ENCODE measurements at regions not wholly inside any gene's neighbourhood (a gene's known extent, or its start where the extent isn't known, plus 50 kb on each side); places are given as distances from the start of the nearest gene placed in this dataset.
"Not testable (repeated sequence)": the region's sequence is repeated elsewhere in the genome, so short reads cannot be mapped to it uniquely, and the experiment has no call there.

DNA sequence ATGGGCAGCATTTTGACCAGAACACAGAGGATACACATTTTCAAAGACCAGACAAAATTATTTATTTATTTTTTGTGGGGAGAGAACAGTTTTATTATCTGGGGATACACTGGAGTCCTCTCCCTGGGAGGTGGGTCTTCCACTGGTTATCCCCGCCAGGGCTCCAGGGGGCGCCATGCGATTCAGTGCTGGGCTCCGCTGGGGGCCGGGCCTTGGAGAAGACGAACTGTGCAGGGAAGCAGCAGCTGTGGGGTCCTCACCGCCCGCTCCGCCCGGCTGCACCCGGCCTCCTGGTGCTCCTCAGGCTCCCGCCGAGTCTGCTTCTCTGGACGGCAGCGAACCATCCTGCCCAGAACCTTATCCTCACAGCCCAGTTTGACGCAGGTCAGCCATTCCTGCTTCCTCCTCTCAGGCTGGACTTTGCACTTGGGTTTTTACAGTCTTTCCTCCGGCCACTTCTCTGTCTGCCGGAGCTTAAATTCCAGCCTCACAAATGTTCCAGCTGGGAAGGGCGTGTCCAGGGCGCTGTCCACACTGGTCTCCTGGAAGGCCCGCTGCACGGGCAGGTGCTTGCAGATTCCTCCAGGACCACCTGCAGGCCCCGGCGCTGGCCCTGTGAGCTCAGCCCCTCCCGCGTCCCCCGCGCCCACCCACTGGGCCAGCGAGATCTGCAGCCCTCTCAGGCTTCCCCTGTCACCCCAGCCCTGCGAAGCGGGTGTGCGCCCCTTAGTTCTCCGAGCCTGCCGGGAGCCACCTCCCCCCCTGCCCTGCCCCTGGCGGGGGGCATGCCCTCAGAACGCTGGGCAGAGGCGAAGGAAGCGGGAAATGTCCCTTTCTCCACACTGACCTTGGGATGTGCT is 1830.0 kb upstream of the DEFB115 start:
- no peak for DNase-seq (ENCODE audit: low read depth)

DNA sequence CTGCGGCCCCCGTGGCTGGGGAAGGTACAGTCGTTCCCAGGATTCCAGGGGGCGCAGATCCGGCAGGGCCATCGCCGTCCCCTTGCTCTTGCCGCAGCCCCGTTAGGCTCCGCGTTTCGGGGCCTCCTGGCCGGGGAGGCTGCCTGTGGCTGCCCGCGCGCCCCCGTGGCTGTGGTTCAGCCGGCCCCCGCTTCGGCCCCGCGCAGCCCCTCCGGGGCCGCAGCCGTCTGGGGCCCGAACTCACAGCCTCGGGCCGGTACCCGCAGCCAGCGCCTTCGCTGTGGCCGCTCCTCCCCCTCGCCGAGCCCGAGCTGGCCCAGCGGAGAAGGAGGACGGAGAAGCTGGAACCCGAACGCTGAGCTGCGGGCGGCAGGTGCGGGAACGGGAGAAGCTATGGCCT is 1826.9 kb upstream of the DEFB115 start:
- DNase-seq (ENCODE audit: low read depth), result no peak

DNA sequence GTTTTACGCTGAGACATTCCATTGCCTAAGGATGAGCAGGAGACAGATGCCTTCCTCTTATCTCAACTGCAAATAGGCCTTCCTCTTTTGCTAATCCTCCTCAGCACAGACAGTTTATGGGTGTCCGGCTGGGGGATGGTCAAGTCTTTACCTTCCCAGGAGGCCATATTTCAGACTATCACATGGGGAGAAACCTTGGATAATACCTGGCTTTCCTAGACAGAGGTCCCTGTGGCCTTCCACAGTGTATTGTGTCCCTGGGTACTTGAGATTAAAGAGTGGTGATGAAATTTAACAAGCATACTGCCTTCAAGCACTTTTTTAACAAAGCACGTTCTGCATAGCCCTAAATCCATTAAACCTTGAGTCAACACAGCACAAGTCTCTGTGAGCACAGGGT is 1816.7 kb upstream of the DEFB115 start:
- not testable (repeated sequence) for DNase-seq (ENCODE audit: low read depth)

DNA sequence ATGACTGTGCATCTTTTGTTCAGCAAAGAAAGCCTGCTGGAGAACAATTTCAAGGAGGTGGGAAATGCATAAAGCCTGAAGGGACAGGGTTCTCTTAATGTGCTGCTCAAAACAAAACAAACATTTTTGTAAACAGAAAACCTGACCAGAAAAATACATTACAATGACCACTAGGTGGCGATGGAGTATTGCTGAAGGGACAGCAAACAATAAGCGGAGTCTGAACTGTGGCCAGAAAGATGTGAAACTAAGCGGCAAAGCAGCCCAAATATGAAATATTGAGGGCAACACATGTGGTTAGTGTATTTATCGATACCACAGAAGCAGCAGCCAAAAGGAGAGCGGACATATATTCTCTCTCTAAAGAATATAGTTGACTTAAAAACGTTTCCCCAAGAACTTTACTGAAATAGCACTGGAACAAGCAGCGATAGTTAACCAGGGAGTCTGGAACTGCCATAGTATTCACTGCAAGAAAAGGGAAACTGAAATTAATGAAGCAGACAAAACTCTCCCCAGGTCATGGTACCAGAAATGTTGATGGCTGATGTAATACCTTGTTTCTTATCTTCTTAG is 1814.2 kb upstream of the DEFB115 start:
- DNase-seq (ENCODE audit: low read depth), result peak; percentile 32

DNA sequence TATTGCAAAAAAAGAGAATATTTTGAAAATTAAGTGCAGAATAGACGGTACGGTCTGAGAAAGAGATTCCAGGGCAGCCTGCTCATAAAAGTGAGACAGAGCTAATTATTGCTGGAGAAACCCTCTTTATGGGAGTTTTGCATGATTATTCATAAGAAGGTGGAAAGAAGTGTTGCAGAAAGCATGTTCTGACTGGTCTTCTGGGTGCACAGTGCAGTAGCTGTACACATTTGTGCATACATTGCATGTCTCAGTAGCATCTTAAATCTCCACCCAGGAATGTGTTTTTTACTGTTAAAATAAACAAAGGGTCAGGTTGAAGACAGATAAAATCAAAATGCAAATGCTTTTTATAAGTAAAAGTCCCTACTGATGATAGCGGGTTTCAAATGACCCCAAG is 1813.6 kb upstream of the DEFB115 start:
- DNase-seq (ENCODE audit: low read depth), result no peak

DNA sequence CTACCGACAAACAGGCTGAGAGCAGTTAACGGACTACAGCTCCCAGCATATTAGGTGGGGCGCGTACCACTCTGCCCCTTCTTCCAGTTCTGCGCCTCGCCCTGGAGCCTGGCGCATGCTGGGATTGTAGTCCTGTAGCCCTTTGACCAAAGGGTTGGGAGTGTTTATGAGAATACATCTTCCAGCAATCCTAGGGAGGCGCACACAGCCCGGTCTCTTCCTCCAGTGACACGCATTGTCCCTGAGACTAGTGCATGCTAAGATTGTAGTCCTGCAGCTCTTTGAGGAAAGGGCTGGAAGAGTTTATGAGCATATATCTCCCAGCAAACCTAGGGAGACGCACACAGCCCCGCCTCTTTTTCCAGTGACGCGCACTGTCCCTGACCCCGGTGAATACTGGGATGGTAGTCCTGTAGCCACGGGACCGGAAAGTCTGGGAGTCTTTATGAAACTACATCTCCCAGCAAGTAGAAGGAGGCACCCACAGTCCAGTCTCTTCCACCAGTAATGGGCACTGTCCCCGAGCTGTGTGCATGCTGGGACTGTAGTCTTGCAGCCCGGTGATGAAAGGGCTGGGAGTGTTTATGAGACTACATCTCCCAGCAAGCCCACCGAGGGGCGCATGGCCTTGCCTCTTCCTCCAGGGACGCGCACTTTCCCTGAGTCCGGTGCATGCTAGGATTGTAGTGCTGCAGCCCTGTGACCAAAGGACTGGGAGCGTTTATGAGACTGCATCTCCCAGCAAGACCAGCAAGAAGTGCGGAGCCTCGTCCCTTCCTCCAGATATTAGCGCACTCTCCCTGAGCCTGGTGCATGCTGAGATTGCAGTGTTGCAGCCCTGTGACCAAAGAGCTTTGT is 1812.2 kb upstream of the DEFB115 start:
- DNase-seq (ENCODE audit: low read depth), result peak; percentile 33

DNA sequence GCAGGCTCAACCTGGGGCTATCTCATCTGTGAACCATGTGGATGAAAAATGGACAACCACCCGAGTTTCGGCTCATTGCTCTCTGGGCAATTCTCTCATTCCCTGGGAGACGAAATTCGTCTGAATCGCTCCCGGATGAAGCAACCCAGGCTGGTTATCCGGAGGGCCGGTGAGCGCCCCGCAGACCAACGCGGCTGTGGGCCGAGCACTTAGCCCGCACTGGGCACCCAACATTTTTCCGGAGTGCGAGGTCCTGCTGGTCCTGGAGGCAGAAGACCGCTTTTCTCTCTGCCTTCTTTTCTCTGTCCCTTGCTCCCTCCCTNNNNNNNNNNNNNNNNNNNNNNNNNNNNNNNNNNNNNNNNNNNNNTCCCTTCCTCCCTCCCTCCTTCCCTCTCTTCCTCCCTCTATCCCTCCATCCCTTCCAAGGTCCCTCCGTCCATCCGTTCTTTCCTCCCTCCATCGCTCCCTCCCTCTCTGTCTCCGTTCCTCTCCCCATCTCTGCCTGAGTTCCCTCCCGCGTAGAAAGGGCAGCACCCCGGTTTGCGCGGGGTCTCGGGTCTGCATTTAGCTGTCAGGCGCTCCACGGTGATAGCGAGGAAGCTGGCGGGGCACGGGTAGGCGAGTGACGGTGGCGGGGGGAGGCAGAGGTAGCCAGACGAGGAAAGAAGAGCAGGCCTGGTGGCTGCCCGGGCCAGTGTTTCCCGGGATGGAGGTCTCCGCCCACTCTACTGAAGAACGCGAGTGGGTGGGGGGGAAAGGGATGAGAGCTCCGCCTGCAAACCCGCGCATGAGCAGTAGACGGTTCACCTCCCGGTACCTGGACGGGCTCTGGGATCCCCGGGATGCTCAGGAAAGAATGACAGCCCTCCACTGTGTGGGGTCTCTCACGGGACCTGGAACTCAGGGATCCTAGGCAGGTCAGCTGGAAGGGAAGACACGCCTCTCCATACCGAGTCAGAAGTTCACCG is 1809.7 kb upstream of the DEFB115 start:
- not testable (repeated sequence) for DNase-seq (ENCODE audit: low read depth)

DNA sequence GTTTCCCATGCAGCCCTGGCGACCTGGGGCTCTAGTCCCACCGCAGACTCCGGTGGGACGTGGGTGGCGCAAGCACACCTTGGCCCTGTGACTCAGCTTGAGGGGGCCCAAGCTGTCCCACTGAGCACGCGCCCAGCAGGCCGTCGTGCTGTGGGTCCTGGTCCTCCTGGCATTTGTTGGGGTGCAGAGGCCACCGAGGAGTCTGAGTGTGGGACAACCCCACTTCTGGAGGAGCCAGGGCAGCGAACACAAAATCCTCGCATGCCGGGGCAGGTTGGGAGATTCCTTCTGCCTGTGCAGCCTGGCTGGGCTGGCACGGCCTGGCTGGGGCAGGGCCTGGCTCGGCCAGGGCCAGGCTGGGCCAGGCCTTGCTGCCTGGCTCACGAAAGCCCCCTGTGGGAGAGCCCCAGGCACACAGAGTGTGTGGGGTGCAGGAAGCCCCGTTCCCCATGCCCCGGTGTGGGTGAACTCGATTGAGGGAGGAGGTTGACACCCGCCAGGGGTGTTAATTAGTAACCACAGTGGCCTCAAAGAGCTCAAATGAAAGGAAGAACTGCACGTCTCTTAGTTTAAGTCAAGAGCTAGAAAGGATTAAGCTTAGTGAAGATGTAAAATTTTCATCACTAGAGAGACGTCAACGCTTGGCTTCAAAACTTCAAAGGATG is 1808.5 kb upstream of the DEFB115 start:
- DNase-seq (ENCODE audit: low read depth), result no peak

DNA sequence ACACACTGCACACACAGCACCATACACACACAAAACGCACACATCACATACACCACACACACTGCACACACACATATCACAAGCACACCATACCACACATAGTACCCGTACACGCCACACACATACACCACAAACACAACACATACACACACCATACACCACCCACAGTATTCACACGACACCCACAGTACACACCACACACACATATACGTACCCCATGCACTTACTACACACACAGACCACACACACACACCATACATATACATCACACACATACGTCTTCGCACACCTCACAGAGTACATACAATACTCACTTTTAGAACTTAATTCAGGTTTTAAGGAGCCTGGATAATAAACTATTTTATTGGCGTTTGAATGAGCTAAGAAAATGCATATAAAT is 1805.3 kb upstream of the DEFB115 start:
- no peak for DNase-seq (ENCODE audit: low read depth)

DNA sequence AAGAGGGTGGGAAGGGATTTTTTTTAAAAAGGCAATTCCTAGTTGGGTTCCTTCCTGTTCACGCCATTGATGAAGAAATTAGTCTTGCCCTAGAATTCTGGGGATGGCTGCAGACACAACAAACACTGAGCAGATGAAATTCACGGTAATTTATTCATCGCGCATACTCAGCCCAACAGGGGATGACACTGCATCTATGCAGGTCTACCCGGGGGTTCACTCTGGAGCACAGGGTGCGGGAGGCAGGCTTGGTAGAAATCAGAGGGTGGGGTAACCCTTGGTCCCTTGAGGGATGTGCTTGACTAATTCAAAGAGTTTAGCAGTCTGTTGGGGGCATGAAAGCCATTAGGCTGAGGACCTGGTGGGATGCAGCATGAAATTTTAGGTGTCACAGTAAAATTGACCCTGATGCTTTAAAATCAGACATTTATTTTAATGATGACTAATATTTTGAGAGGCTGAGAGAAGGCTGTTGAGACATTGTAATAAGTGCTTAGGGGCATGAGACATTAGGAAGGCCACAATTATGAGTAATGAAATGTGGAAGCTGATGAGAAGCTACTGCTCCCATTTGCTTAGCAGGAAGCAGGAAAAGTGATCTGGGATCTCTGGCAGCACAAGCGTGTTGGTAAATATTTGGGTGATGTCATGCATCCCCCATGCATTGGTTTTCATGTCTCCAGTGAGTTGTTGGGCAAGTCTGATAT is 1800.3 kb upstream of the DEFB115 start:
- not testable (repeated sequence) for DNase-seq (ENCODE audit: low read depth)

DNA sequence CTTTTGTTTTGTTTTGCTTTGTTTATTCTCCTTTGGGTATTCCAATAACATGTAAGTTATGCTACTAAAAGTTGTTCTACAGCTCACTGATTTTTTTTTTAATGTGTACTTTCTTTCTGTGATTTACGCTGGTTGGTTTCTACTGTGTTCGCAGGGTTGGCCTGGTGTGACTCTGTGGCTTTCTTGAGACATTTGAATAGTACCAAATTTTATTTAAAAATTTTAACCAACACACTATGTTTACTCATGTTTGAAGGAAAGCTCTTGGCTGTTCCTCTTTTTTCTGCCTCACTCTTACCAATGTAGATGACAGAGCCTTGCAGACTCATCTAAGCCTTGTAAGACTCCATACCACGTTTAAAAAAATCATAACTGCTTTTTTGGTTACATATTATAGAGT is 1784.9 kb upstream of the DEFB115 start:
- no peak for DNase-seq (ENCODE audit: low read depth)

DNA sequence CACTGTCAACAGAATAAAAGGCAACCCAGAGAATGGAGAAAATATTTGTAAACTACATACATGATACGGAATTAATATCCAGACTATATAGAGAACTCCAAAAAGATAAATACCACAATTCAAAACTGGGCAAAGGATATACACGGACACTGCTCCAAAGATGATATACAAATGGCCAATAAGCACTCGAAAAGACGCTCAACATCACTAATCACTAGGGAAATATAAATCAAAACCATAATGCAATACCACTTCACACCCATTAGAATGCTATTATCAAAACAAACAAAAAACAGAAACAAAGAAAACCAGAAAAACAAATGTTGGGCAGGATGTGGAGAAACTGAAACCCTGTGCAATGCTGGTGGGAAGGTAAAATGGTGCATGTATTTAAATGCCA is 1764.6 kb upstream of the DEFB115 start:
- DNase-seq (ENCODE audit: low read depth), result not testable (repeated sequence)

DNA sequence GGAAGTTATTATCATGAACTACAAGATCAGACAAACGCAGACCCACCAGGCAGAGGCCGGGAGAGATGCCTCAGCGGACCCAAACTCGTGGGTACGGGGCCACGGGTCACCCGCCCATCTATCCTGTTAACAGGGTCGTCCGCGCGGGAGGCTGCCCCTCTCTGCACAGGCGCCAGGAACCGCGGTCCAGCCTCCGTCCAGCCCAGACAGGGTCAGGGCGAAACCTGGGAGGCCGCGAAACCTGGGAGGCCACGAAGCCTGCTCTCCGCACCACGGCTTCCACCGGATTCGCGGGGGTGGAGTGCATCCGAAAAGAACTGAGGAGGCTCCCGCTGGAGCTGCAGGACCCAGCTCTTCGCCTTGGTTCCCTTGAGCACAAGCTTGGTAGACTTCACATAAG is 1760.7 kb upstream of the DEFB115 start:
- not testable (repeated sequence) for DNase-seq (ENCODE audit: low read depth)

DNA sequence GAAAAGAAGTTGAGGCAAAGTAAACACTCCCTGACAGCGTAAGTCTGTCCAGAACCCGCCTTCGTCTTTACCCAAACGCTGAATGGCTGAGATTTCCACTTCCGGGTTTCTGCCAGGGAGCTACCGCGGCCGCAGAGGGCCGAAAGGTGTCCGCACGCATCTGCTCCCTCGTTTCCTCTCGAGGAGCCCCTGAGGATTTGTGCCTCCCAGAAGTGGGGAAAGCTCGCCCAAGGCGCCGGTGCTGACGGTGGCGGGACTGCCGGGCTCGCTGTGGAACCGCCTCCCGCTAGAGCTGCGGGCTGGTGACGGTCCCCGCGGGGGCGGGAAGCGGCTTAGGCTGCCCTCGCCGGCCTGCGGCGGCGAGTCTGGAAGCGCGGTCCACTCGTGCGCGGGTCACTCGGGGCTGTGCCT is 1760.2 kb upstream of the DEFB115 start:
- DNase-seq (ENCODE audit: low read depth), result peak; percentile 12

DNA sequence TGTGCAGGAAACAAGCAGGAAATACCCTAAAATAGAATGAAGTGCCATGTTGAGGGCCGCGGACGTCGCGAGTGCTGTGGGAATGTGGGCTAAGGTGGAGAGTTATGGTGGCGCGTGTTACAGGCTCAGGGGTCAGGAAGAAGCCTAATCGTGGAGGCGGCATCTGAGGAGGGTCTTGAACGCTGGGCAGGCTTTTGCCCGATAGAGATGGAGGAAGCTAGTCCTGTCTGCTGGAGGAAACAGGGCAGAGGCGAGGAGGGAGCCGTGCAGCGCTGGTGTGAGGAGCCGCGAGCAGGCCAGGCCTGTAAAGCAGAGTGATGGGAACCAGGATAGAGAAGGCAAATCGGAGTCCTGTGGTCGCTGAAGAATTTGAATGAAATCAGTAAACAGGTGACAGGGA is 1759.8 kb upstream of the DEFB115 start:
- DNase-seq (ENCODE audit: low read depth), result not testable (repeated sequence)

DNA sequence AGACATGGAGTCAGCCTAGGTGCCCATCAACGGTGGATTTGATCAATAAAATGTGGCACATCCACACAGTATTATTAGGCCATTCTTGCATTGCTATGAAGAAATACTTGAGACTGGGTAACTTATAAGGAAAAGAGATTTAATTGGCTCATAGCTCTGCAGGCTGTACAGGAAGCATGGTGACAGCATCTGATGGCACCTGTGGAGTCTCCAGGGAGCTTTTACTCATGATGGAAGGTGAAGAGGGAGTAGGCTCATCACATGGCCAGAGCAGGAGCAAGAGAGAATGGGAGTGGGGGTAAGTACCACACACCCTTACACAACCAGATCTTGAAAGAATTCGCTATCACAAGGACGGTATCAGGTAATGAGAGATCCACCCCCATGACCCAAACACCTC is 1756.7 kb upstream of the DEFB115 start:
- DNase-seq (ENCODE audit: low read depth), result not testable (repeated sequence)

DNA sequence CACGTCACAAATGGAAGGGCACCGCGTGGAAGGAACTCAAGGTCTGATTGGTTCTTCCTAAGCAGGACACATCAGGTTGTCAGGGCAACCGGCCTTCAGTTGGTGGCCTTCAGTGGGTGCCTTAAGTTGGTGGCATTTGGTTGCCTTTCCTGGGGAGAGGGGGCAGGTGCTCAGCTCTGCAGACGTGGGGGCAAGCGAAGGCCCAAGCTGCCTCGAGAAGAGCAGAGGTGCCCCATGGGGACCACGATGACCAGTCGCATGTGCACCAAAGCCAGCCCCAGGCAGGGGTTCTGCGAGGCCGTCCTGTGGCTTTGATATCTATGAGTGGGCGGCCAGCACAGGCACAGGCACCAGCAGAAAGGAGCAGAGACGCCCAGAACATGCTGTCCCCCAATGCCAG is 1742.8 kb upstream of the DEFB115 start:
- DNase-seq (ENCODE audit: low read depth), result not testable (repeated sequence)

DNA sequence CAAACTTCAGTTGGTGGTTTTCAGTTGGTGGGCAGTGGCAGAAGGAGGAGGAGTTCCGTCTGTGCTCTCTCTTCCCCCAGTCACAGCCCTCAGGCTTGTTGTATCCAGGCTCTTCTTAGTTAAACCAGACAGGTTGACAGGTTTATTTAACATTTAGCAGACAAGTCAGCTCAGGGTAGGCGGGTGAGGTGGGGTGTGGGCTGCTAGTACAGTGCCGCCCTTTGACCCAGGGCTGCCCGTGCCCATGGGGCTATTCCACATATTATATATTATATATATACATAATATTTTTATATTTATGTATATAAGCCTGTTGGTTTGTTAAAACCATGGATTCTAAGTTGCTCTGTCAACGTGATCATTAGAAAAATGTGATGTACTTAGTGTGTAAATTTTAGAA is 1740.6 kb upstream of the DEFB115 start:
- DNase-seq (ENCODE audit: low read depth), result not testable (repeated sequence)

DNA sequence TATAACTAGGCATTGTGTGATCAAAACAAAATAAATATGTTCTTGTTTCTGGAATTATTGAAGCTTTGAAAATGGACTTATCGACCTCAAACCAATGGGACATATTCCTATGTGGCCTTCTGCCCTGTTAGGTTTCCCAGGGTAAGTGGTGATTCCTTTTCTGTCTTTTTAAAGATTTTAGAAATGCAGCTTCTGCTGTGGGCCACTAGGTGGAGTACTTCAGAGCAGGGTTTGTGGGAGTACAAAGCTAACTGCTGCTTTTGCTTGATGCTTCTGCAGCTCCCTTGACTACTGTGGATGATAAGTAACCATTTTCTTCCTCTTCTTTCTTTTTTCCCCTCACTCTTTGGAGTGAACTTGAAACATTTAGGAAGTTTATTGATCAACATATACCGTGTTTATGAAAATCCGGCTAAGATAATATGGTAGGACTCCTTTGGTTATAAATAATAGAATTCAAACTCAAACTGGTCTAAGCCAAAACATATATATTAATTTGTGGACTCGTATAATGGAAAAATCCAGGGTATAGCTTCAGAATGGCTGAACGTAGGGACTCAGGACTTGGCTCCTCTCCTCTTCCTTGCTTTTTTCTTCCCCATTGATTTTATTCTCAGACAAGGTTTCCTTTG is 1737.7 kb upstream of the DEFB115 start:
- not testable (repeated sequence) for DNase-seq (ENCODE audit: low read depth)

Data from stromal cell of bone marrow (primary cell).